ENCODE measurements at regions not wholly inside any gene's neighbourhood (a gene's known extent, or its start where the extent isn't known, plus 50 kb on each side); places are given as distances from the start of the nearest gene placed in this dataset.

- CTCF ChIA-PET: no interaction called here
Measured at GRCh38 chr11:112844517-112844916, 116.7 kb upstream of the NCAM1 start.

More at GRCh38 chr11:112844517-112844916, 116.7 kb upstream of the NCAM1 start:
- no peak overlapping the region for H4K5ac ChIP-seq (ENCODE audit: low read depth, low read length)
- ATAC-seq (ENCODE audit: low read depth) (no peak), DNase-seq (no peak)
- dilution Hi-C loops (cut with HindIII; ENCODE audit: low sequenced_read_pairs, unreplicated experiment) (no loop called here), intact Hi-C loops (cut with micrococcal nuclease) (no loop called here), in situ Hi-C loops (cut with MboI; ENCODE audit: low sequenced_read_pairs) (no loop called here)
- POLR2A ChIA-PET (ENCODE audit: unreplicated experiment): no interaction called here
- H3K27ac ChIP-seq (ENCODE audit: insufficient read depth, low read length): no peak overlapping the region
- H2BK5ac ChIP-seq (ENCODE audit: low read depth, low read length, poor library complexity, severe bottlenecking): no peak overlapping the region
- BruUV-seq (replicated peaks): no TSS peak
- H3K14ac ChIP-seq (replicated peaks; ENCODE audit: low read depth, low read length): no peak overlapping the region
- no peaks in the 10 kb centered on the region for H3K27me3 ChIP-seq (ENCODE audit: control insufficient read depth, insufficient read depth, low read length)
- no peaks in the 10 kb centered on the region for H3K4me1 ChIP-seq (ENCODE audit: control insufficient read depth, insufficient read depth, low read length)
- no peak overlapping the region for H3K23ac ChIP-seq (ENCODE audit: low read depth, low read length)
- H3K9me1 ChIP-seq (ENCODE audit: insufficient read depth, low read length): no peaks in the 10 kb centered on the region
- no peak overlapping the region for H4K8ac ChIP-seq (ENCODE audit: low read depth in 2 of 2, low read length in 2 of 2)
- H4K20me1 ChIP-seq (ENCODE audit: insufficient read depth, low read length): no peaks in the 10 kb centered on the region
- H3K36me3 ChIP-seq (ENCODE audit: control insufficient read depth, insufficient read depth, low read length): no peaks in the 10 kb centered on the region
- no peak overlapping the region for H3K18ac ChIP-seq (ENCODE audit: low read depth, low read length)
- H3K9ac ChIP-seq (ENCODE audit: low read depth, low read length): no peak overlapping the region
- TF ChIP-seq CEBPB (IDR thresholded peaks at IDR 0.05; ENCODE audit: low read depth, low read length) (no peak), USF2 (IDR thresholded peaks at IDR 0.05; ENCODE audit: low read depth, low read length) (no peak), NFE2L2 (IDR thresholded peaks at IDR 0.05; ENCODE audit: low read depth, low read length) (no peak), RCOR1 (IDR thresholded peaks at IDR 0.05; ENCODE audit: insufficient replicate concordance, low read length) (no peak), POLR2A (IDR thresholded peaks at IDR 0.05; ENCODE audit: low read depth, low read length) (no peak), MAZ (IDR thresholded peaks at IDR 0.05; ENCODE audit: borderline replicate concordance, low read depth, low read length) (no peak), FOS (IDR thresholded peaks at IDR 0.05; ENCODE audit: low read depth, low read length) (no peak), ELK1 (IDR thresholded peaks at IDR 0.05; ENCODE audit: borderline replicate concordance, low read depth, low read length) (no peak), SMC3 (IDR thresholded peaks at IDR 0.05; ENCODE audit: low read depth, low read length) (no peak), MAFK (IDR thresholded peaks at IDR 0.05; ENCODE audit: low read depth, low read length) (no peak), MXI1 (IDR thresholded peaks at IDR 0.05; ENCODE audit: borderline replicate concordance, low read depth, low read length) (no peak), RAD21 (IDR thresholded peaks at IDR 0.05; ENCODE audit: low read length) (no peak)
- no peaks in the 10 kb centered on the region for H3K79me1 ChIP-seq (ENCODE audit: low read depth in 1 of 2, low read length in 2 of 2)
- H2BK120ac ChIP-seq (ENCODE audit: low read depth, low read length): no peak overlapping the region
- no peak overlapping the region for H2AFZ ChIP-seq (replicated peaks; ENCODE audit: low read length, poor library complexity)
- H3K4me2 ChIP-seq (ENCODE audit: low read depth, low read length): no peak overlapping the region
- no peak overlapping the region for H2BK20ac ChIP-seq (ENCODE audit: low read depth, low read length)
- H3K4me3 ChIP-seq (ENCODE audit: insufficient read depth, low read depth, low read length): no peak overlapping the region
- no peak overlapping the region for H3K4ac ChIP-seq (ENCODE audit: low read depth, low read length)
- H3K9me3 ChIP-seq (ENCODE audit: control insufficient read depth, insufficient read depth, low read length): 0 out of 2 replicates have a peak, but pooled peaks cover 2% of the 10 kb centered on the region
- H3K56ac ChIP-seq (ENCODE audit: extremely low read depth, insufficient read depth, low read length): no peak overlapping the region
- no peak overlapping the region for H2AK5ac ChIP-seq (ENCODE audit: low read depth, low read length)
- H2AK9ac ChIP-seq (replicated peaks; ENCODE audit: low read depth, low read length, poor library complexity): no peak overlapping the region
- no peak overlapping the region for H4K91ac ChIP-seq (ENCODE audit: insufficient read depth, low read depth, low read length)
- no peak overlapping the region for H2BK15ac ChIP-seq (ENCODE audit: low read depth, low read length)
